Stimulated activated naive CD8-positive, alpha-beta T cell treated with anti-CD3 and anti-CD28 coated beads, Interleukin-15, Interleukin-2, amounts not matched to agents 100 ng/mL and 50 ng/mL, for 24 hours (primary cell): ENCODE measurements at regions not wholly inside any gene's neighbourhood (a gene's known extent, or its start where the extent isn't known, plus 50 kb on each side); places are given as distances from the start of the nearest gene placed in this dataset.

Experiments
- H3K27ac Mint-ChIP-seq: one replicate; pipeline ENCODE4 v1.8.0; 2021; ENCODE audit warnings: mild to moderate bottlenecking, mixed read lengths
- H3K27me3 Mint-ChIP-seq: one replicate; pipeline ENCODE4 v1.8.0; 2021; ENCODE audit warnings: mixed read lengths
- H3K36me3 Mint-ChIP-seq: one replicate; pipeline ENCODE4 v1.8.0; 2021; ENCODE audit warnings: low read depth, mixed read lengths
- H3K4me1 Mint-ChIP-seq: one replicate; pipeline ENCODE4 v1.8.0; 2021; ENCODE audit warnings: low read depth, mixed read lengths
- H3K4me3 Mint-ChIP-seq: one replicate; pipeline ENCODE4 v1.8.0; 2021; ENCODE audit warnings: mild to moderate bottlenecking, mixed read lengths
- H3K9me3 Mint-ChIP-seq: one replicate; pipeline ENCODE4 v1.8.0; 2021; ENCODE audit warnings: mixed read lengths

DNA sequence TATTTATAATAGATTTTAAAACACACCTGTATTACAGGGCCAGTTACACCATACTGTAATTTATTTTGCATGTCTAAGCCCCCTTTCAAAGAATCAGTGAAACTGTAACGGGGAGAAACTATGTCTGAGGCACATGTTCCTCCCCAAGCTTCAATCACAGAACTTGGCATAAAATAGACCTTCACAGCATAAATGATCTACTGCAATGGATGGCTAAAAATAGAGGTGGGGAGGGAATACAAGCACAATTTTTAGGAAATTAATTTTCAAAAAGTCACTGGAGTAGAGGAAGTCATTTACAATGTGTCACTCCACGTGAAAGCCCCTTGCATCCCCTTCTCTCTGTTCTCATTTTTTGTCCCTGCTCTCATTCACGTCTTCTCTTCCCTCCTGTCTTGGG, 385.2 kb downstream of the TNS3 start:
- Mint-ChIP-seq H3K36me3 (no peaks in the 10 kb centered on the region), H3K4me1 (no peaks in the 10 kb centered on the region), H3K27ac (no peak overlapping the region)

DNA sequence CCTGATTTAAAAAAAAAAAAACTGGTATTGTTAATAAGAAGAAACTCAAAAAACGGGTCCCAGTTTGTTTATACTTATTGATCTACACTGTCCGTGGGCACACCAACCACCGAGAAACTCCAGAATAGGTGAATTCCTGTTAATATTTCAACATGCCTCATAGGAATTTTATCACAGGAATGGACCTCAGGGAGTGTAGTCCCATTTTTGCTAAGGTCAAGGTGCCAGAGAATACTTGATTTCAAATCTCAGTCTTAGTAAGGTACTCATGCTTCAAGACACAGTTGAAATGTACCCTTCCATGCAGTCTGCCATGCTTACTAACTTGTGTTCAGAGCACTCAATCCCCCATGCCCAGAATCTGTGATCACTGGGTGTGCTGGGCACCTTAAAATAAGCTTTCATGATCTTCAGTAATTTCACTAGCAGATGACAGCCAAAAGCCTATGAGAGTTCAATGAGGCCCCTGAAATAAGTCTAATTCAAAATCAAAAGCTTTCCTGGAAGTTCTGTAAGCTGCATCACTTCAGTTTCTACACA, 385.7 kb downstream of the TNS3 start:
- Mint-ChIP-seq H3K4me1 (no peaks in the 10 kb centered on the region), H3K27ac (no peak overlapping the region), H3K4me3 (no peak overlapping the region), H3K9me3 (no peaks in the 10 kb centered on the region), H3K36me3 (no peaks in the 10 kb centered on the region), H3K27me3 (no peaks in the 10 kb centered on the region)

More for the DNA sequence above, 385.2 kb downstream of the TNS3 start:
- Mint-ChIP-seq H3K9me3 (no peaks in the 10 kb centered on the region), H3K4me3 (no peak overlapping the region), H3K27me3 (no peaks in the 10 kb centered on the region)

GRCh38 chr7:47195641-47196040, 386.3 kb downstream of the TNS3 start:
- H3K4me3 Mint-ChIP-seq, result no peak overlapping the region
- no peak overlapping the region for H3K27ac Mint-ChIP-seq
- H3K4me1 Mint-ChIP-seq, result no peaks in the 10 kb centered on the region
- no peaks in the 10 kb centered on the region for H3K9me3 Mint-ChIP-seq
- H3K27me3 Mint-ChIP-seq, result no peaks in the 10 kb centered on the region
- no peaks in the 10 kb centered on the region for H3K36me3 Mint-ChIP-seq

DNA sequence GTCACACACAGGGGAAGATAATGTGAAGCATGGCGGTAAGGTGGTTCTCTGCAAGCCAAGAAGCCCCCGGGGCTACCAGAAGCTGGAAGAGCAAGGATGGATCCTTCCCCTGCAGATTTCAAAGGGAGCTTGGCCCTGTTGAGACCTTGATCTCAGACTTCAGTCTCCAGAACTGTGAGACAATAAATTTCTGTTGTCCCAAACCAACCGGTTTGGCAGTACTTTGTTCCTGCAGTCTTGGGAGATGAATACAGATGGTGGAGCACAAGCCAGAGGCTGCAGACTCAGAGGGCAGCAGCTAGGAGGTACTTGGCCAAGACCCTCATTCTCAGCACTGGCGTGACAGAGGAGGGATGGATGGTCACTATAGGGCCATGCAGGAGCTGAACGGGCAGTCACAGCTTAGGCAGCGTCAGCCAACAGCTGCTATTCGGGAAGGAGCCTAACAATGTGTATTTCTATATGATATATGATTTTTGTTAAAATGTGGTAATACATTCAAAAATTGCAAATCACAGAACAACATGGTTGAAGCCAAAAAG, 387.3 kb downstream of the TNS3 start:
- Mint-ChIP-seq H3K27me3 (no peaks in the 10 kb centered on the region), H3K9me3 (no peaks in the 10 kb centered on the region), H3K4me3 (no peak overlapping the region), H3K27ac (no peak overlapping the region), H3K36me3 (no peaks in the 10 kb centered on the region), H3K4me1 (no peaks in the 10 kb centered on the region)

- H3K36me3 Mint-ChIP-seq, result no peaks in the 10 kb centered on the region
- H3K27me3 Mint-ChIP-seq, result no peaks in the 10 kb centered on the region
- no peaks in the 10 kb centered on the region for H3K9me3 Mint-ChIP-seq
- no peaks in the 10 kb centered on the region for H3K4me1 Mint-ChIP-seq
- H3K27ac Mint-ChIP-seq, result no peak overlapping the region
- H3K4me3 Mint-ChIP-seq, result no peak overlapping the region
Observed at GRCh38 chr7:47192978-47193377, 388.9 kb downstream of the TNS3 start.

DNA sequence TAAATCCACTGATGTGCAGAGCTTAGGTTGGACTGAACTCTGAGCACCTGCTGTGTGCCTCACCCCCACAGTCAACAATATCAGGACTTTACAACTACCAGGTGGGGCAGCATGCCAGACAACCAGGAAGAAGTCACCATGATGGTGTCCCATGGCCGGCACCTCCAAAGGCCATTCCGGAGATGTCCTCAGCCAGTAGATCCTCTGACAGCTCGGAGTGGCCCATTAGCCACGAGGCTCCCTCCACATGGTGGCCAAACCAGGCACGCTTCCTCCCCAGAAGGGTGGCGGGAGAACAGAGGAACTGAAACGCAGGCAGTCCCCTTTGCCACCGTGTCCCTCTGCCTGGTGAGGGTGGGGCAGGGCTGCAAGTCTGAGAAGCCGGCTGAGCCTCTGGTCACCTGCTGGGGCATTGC, 390.0 kb downstream of the TNS3 start:
- H3K4me3 Mint-ChIP-seq, result no peak overlapping the region
- H3K27ac Mint-ChIP-seq, result peak overlapping the region; percentile 11
- H3K9me3 Mint-ChIP-seq, result no peaks in the 10 kb centered on the region

DNA sequence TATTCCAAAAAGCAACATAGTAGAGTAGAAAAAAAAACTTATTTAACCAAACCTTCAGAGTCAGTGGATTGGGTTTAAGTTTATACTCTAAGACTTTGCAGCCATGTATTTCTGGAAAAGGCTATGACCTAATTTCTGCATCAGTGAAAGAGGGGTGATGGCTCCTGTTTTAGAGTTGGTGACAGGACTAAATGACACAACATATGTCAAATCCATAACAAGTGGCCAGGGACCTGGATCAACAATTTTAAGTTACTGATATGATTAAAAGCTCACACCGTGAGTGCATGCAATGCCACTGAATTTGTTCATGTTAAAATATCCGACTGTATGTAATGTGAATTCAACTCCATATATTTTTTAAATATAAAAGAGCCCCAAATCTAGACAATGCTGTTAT, 390.6 kb downstream of the TNS3 start:
- Mint-ChIP-seq H3K27ac (no peak overlapping the region), H3K27me3 (no peaks in the 10 kb centered on the region), H3K36me3 (no peaks in the 10 kb centered on the region), H3K4me3 (no peak overlapping the region), H3K4me1 (no peaks in the 10 kb centered on the region), H3K9me3 (no peaks in the 10 kb centered on the region)

More for the DNA sequence above, 390.0 kb downstream of the TNS3 start:
- Mint-ChIP-seq H3K4me1 (no peaks in the 10 kb centered on the region), H3K36me3 (no peaks in the 10 kb centered on the region), H3K27me3 (no peaks in the 10 kb centered on the region)

DNA sequence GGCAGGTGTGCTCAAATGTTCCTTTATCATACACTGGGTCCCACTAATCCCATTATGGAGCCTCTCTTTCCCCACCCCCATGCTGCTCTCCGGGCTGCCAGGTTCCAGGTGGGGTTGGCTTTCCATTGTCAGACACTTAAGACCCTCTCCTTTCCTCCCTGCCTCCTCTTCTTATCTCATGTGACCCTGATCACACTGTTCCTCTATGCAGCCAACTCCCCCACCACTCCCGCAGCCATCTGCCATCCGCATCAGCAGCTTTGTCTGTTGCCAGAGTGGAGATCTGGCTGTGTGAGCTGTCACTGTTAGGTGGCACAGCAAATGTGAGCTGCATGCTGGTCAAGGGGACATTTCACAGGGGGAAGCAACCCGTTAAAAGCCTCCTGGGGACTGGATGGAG, 391.4 kb downstream of the TNS3 start:
- H3K4me1 Mint-ChIP-seq, result no peaks in the 10 kb centered on the region
- H3K27me3 Mint-ChIP-seq, result no peaks in the 10 kb centered on the region
- H3K4me3 Mint-ChIP-seq, result no peak overlapping the region
- no peaks in the 10 kb centered on the region for H3K9me3 Mint-ChIP-seq
- no peaks in the 10 kb centered on the region for H3K36me3 Mint-ChIP-seq
- H3K27ac Mint-ChIP-seq, result no peak overlapping the region

- H3K27ac Mint-ChIP-seq, result no peak overlapping the region
- no peak overlapping the region for H3K4me3 Mint-ChIP-seq
- no peaks in the 10 kb centered on the region for H3K4me1 Mint-ChIP-seq
- no peaks in the 10 kb centered on the region for H3K9me3 Mint-ChIP-seq
- no peaks in the 10 kb centered on the region for H3K36me3 Mint-ChIP-seq
- H3K27me3 Mint-ChIP-seq, result no peaks in the 10 kb centered on the region
Observed at GRCh38 chr7:47188653-47189315, 393.1 kb downstream of the TNS3 start.

DNA sequence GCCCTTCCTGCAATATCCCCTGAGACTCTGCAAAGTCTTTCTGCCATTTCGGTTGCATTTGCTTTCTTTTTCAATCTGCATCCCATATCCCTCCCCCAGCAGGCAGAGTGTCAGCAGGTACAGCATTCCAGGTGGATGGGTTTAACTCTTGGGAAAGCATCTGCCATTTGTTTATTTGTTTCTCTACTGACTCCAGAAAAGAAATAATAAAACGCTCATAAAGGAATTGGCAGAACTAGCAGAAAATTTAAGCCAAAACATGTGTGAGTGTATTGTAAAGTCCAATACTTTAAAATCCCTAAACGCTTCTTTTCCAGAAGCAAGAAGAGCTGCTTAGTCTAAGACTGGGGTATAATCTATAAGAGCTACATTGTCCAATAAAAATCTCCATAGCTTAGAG, 393.8 kb downstream of the TNS3 start:
- no peaks in the 10 kb centered on the region for H3K4me1 Mint-ChIP-seq

GRCh38 chr7:47186316-47186715, 395.6 kb downstream of the TNS3 start:
- no peak overlapping the region for H3K27ac Mint-ChIP-seq
- H3K27me3 Mint-ChIP-seq, result no peaks in the 10 kb centered on the region
- no peaks in the 10 kb centered on the region for H3K4me1 Mint-ChIP-seq
- H3K4me3 Mint-ChIP-seq, result no peak overlapping the region
- no peaks in the 10 kb centered on the region for H3K36me3 Mint-ChIP-seq
- no peaks in the 10 kb centered on the region for H3K9me3 Mint-ChIP-seq

More for the DNA sequence above, 393.8 kb downstream of the TNS3 start:
- Mint-ChIP-seq H3K36me3 (no peaks in the 10 kb centered on the region), H3K27me3 (no peaks in the 10 kb centered on the region), H3K27ac (no peak overlapping the region), H3K4me3 (no peak overlapping the region), H3K9me3 (no peaks in the 10 kb centered on the region)

- Mint-ChIP-seq H3K9me3 (no peaks in the 10 kb centered on the region), H3K27ac (no peak overlapping the region), H3K27me3 (no peaks in the 10 kb centered on the region), H3K36me3 (no peaks in the 10 kb centered on the region), H3K4me3 (no peak overlapping the region), H3K4me1 (no peaks in the 10 kb centered on the region)
Observed at GRCh38 chr7:47185839-47186238, 396.1 kb downstream of the TNS3 start.

GRCh38 chr7:47185170-47185569, 396.7 kb downstream of the TNS3 start:
- no peaks in the 10 kb centered on the region for H3K4me1 Mint-ChIP-seq
- no peak overlapping the region for H3K27ac Mint-ChIP-seq

GRCh38 chr7:47183862-47184590, 397.9 kb downstream of the TNS3 start:
- Mint-ChIP-seq H3K36me3 (no peaks in the 10 kb centered on the region), H3K27ac (no peak overlapping the region), H3K27me3 (no peaks in the 10 kb centered on the region), H3K4me3 (no peak overlapping the region), H3K9me3 (no peaks in the 10 kb centered on the region), H3K4me1 (no peaks in the 10 kb centered on the region)

More at GRCh38 chr7:47185170-47185569, 396.7 kb downstream of the TNS3 start:
- Mint-ChIP-seq H3K4me3 (no peak overlapping the region), H3K36me3 (no peaks in the 10 kb centered on the region), H3K9me3 (no peaks in the 10 kb centered on the region), H3K27me3 (no peaks in the 10 kb centered on the region)

DNA sequence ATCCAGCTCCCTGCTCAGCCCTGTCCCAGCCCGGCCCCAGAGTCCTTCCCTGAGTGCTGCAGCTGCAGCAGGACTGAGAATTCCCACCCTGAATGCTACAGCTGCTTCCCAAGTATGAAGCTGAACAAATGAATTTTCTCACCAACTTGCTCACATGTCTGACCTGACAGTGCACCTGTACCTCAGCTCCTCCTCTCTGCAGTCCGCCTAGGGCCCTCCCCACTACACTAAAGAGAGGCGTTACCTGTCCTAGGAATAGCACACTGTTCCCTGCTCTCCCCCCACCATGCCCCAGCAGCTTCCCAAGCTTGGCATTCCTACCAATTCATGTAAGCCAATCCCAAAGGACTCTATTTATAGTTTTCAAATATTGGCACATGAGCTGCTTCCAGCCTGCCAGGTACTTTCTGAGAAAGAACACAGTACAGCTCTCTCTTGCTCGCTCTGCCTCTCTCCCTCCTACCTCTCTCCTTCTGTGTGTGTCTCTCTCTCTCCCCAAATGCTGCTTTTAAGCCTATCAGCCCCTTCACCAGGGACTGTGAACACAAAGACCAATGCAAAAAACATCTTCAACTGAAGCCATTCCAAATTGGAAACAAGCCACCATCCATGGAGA, 400.1 kb downstream of the TNS3 start:
- Mint-ChIP-seq H3K4me1 (no peaks in the 10 kb centered on the region), H3K36me3 (no peaks in the 10 kb centered on the region), H3K4me3 (no peak overlapping the region)

More for the DNA sequence above, 400.1 kb downstream of the TNS3 start:
- no peaks in the 10 kb centered on the region for H3K9me3 Mint-ChIP-seq
- no peak overlapping the region for H3K27ac Mint-ChIP-seq
- H3K27me3 Mint-ChIP-seq, result no peaks in the 10 kb centered on the region
